ENCODE measurements at regions not wholly inside any gene's neighbourhood (a gene's known extent, or its start where the extent isn't known, plus 50 kb on each side); places are given as distances from the start of the nearest gene placed in this dataset.

DNA sequence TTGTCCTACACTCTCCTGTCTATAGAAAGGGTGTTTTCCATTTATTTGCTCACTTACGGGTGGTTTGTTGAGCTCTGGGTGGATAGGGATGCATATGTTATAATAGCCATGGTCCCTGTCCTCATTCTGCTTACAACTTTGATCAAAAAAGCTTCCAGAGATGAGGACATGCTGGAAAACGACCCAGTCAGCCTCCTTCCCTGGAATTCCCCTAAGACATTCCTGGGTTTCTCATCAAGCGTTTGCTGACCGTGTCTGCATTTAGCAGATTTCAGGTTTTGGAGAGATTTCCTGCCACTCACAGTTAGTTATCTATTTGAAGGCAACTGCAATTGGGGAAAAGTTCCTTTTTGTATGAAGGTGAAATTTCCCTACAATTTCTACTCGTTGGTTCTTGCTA, 152.8 kb upstream of the AFDN start:
- TF ChIP-seq POLR2AphosphoS5 (IDR thresholded peaks at IDR 0.05) (no peak), EP300 (IDR thresholded peaks at IDR 0.05) (no peak), CTCF (IDR thresholded peaks at IDR 0.05) (no peak), POLR2A (IDR thresholded peaks at IDR 0.05) (no peak)
- peaks cover 0 to 20% (median 9%) of the 10 kb centered on the region in 3 donors for H3K27me3 ChIP-seq
- H3K36me3 ChIP-seq = no peaks in the 10 kb centered on the region
- DNase-seq = no peak
- no peak overlapping the region for H3K27ac ChIP-seq
- no peaks in the 10 kb centered on the region for H3K9me3 ChIP-seq
- H3K4me1 ChIP-seq = peaks cover 0 to 12% (median 11%) of the 10 kb centered on the region in 4 donors
- H3K4me3 ChIP-seq = no peak overlapping the region
- 75 to 76% methylated on average over 5 of the region's 5 CpGs for whole genome bisulfite sequencing, 2 donors
- intact Hi-C loops (cut with DNase I) = no loop called here

DNA sequence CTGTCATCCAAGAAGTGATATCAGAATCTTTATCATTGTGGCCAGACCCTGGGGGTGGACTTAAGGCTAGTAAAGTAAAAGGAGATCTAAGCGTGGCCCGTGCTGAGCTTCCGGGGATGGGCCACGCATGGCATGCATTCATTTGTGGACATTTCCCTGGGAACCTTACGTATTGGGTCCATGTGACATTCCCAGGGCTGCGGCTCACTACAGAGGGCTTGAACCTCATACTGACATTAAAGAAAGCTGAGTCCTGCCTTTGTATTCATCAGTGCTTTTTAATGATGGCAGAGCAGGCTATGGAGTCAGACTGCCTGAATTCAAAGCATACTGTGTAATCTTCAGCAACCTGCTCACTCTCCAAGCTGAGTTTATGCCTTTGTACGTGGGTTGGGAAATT, 152.2 kb upstream of the AFDN start:
- H3K27me3 ChIP-seq = peaks cover 0 to 24% (median 14%) of the 10 kb centered on the region in 3 donors
- H3K36me3 ChIP-seq = no peaks in the 10 kb centered on the region
- H3K4me3 ChIP-seq = no peak overlapping the region
- 95% methylated on average over 7 of the region's 7 CpGs for WGBS, 2 donors
- intact Hi-C loops (cut with DNase I) = no loop called here
- DNase-seq = peak; percentile 14
- no peaks in the 10 kb centered on the region for H3K9me3 ChIP-seq
- no peak for TF ChIP-seq EP300 (IDR thresholded peaks at IDR 0.05)
- TF ChIP-seq POLR2AphosphoS5 (IDR thresholded peaks at IDR 0.05) = no peak
- TF ChIP-seq CTCF (IDR thresholded peaks at IDR 0.05) = no peak
- no peak for TF ChIP-seq POLR2A (IDR thresholded peaks at IDR 0.05)
- no peak overlapping the region for H3K27ac ChIP-seq
- peaks cover 0 to 14% (median 11%) of the 10 kb centered on the region in 4 donors for H3K4me1 ChIP-seq

GRCh38 chr6:167676000-167676665, 150.6 kb upstream of the AFDN start:
- 10 to 37% methylated on average over 20 of the region's 20 CpGs for WGBS, 2 donors
- peak; percentile 65 for DNase-seq
- TF ChIP-seq POLR2AphosphoS5 (IDR thresholded peaks at IDR 0.05) (peak in 1 of 4 donors; percentile 43), EP300 (IDR thresholded peaks at IDR 0.05) (no peak)
- Histone ChIP-seq H3K27me3 (peaks cover 0 to 24% (median 14%) of the 10 kb centered on the region in 3 donors), H3K4me1 (peaks cover 0 to 14% (median 11%) of the 10 kb centered on the region in 4 donors), H3K36me3 (no peaks in the 10 kb centered on the region), H3K9me3 (no peaks in the 10 kb centered on the region), H3K4me3 (no peak overlapping the region), H3K27ac (no peak overlapping the region)
- intact Hi-C loops (cut with DNase I) = no loop called here

GRCh38 chr6:167676666-167677421, 149.9 kb upstream of the AFDN start:
- TF ChIP-seq POLR2AphosphoS5 (IDR thresholded peaks at IDR 0.05) (peak in 1 of 4 donors; percentile 23), CTCF (IDR thresholded peaks at IDR 0.05) (no peak)
- WGBS, 2 donors = 35 to 68% methylated on average over 12 of the region's 12 CpGs

GRCh38 chr6:167677422-167677789, 149.3 kb upstream of the AFDN start:
- TF ChIP-seq CTCF (IDR thresholded peaks at IDR 0.05) (no peak), EP300 (IDR thresholded peaks at IDR 0.05) (no peak), POLR2AphosphoS5 (IDR thresholded peaks at IDR 0.05) (no peak), POLR2A (IDR thresholded peaks at IDR 0.05) (no peak)
- Histone ChIP-seq H3K9me3 (no peaks in the 10 kb centered on the region), H3K36me3 (no peaks in the 10 kb centered on the region), H3K4me1 (peaks cover 0 to 15% (median 12%) of the 10 kb centered on the region in 4 donors), H3K27me3 (peaks cover 0 to 24% (median 14%) of the 10 kb centered on the region in 3 donors), H3K27ac (no peak overlapping the region), H3K4me3 (no peak overlapping the region)
- intact Hi-C loops (cut with DNase I) = no loop called here
- 81 to 90% methylated on average over 9 of the region's 9 CpGs for WGBS, 2 donors
- no peak for DNase-seq

More at GRCh38 chr6:167676666-167677421, 149.9 kb upstream of the AFDN start:
- peaks cover 0 to 14% (median 11%) of the 10 kb centered on the region in 4 donors for H3K4me1 ChIP-seq
- peak overlapping the region in 1 of 4 donors; percentile 19 for H3K27ac ChIP-seq
- H3K9me3 ChIP-seq = no peaks in the 10 kb centered on the region
- DNase-seq = peak; percentile 57
- H3K27me3 ChIP-seq = peaks cover 0 to 24% (median 14%) of the 10 kb centered on the region in 3 donors
- no peaks in the 10 kb centered on the region for H3K36me3 ChIP-seq
- H3K4me3 ChIP-seq = no peak overlapping the region
- intact Hi-C loops (cut with DNase I) = no loop called here
